Vagina (tissue), 2 donors: ENCODE measurements at regions not wholly inside any gene's neighbourhood (a gene's known extent, or its start where the extent isn't known, plus 50 kb on each side); places are given as distances from the start of the nearest gene placed in this dataset.

ENCODE experiments used
- DNase-seq, 2 donors: peaks; one replicate each; pipeline ENCODE4 v3.0.0-alpha.2; 2017; ENCODE audit errors: extremely low spot score in 2 of 2
- H3K27ac ChIP-seq: fragments of 200-600 bp; sonication (generic); one replicate; pipeline ENCODE4 v1.5.1; 2019
- H3K27me3 ChIP-seq: fragments of 200-600 bp; sonication (generic); one replicate; pipeline ENCODE4 v1.5.1; 2019
- H3K36me3 ChIP-seq, 2 donors: fragments of 200-600 bp; sonication (generic); one replicate each; pipeline ENCODE4 v1.5.1; 2017 to 2019
- H3K4me1 ChIP-seq: fragments of 200-600 bp; sonication (generic); one replicate; pipeline ENCODE4 v1.5.1; 2019
- H3K4me3 ChIP-seq, 2 donors: fragments of 200-600 bp; sonication (generic); 1 replicate in 1 of 2; 2 replicates in 1 of 2; pipeline ENCODE4 v1.5.1; 2016 to 2019
- H3K9me3 ChIP-seq: fragments of 200-600 bp; sonication (generic); one replicate; pipeline ENCODE4 v1.5.1; 2019
- POLR2A ChIP-seq, 2 donors: fragments of 450-650 bp; IDR thresholded peaks; one replicate each; pipeline ENCODE4 v1.6.1; 2017; ENCODE audit warnings: antibody characterized with exemption in 2 of 2, mild to moderate bottlenecking in 2 of 2, moderate library complexity in 2 of 2
- POLR2AphosphoS5 ChIP-seq, 2 donors: sonication (generic); formaldehyde crosslinking; IDR thresholded peaks; one replicate each; pipeline ENCODE4 v1.9.0; 2017; ENCODE audit warnings: antibody characterized with exemption in 2 of 2, mild to moderate bottlenecking in 2 of 2, low read depth in 1 of 2; ENCODE audit not compliant: insufficient read depth in 1 of 2
- intact Hi-C: fragments of 100-400 bp; cut with DNase I; formaldehyde crosslinking; loops from one replicate; pipeline ENCODE4 v1.15.1; 2023
- TF ChIP-seq, protein P1 (sequence below), 3 experiments: fragments of 450-650 bp in 2 of 3; fragments of 200-600 bp in 1 of 3; sonication (generic) in 1 of 3; IDR thresholded peaks; one replicate each; pipeline ENCODE4 v1.5.1; 2017 to 2019; ENCODE audit warnings: antibody characterized with exemption in 3 of 3, mild to moderate bottlenecking in 2 of 3, moderate library complexity in 2 of 3

DNA sequence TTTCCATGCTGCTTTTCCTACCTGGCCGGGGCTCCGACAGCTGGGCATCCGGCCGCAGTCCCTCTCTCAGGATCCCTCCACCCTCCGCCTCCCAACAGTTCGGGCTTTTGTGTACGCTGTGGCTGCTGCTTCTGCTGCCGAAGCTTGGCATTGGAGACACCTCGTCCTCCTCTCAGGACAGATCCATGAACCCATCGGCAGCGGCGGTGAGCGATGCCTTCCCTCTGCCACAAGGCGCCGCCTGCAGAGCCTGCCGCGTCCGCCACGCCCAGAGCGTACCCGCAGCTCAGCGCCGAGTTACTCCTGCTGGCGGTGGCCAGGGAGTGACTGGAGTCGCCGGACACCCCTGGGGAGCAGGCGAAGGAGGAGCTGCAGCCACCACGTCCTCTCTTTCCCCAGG, 2032.8 kb downstream of the TP53TG3F start:
- intact Hi-C loops: no loop called here
- Histone ChIP-seq H3K27ac (no peak overlapping the region), H3K36me3 (no peaks in the 10 kb centered on the region), H3K4me1 (no peaks in the 10 kb centered on the region), H3K4me3 (no peak overlapping the region), H3K27me3 (no peaks in the 10 kb centered on the region), H3K9me3 (no peaks in the 10 kb centered on the region)
- TF ChIP-seq POLR2AphosphoS5 (IDR thresholded peaks at IDR 0.05; ENCODE audit: insufficient read depth in 1 of 2, low read depth in 1 of 2) (no peak), POLR2A (IDR thresholded peaks at IDR 0.05) (no peak)
- TF ChIP-seq, protein P1, sequence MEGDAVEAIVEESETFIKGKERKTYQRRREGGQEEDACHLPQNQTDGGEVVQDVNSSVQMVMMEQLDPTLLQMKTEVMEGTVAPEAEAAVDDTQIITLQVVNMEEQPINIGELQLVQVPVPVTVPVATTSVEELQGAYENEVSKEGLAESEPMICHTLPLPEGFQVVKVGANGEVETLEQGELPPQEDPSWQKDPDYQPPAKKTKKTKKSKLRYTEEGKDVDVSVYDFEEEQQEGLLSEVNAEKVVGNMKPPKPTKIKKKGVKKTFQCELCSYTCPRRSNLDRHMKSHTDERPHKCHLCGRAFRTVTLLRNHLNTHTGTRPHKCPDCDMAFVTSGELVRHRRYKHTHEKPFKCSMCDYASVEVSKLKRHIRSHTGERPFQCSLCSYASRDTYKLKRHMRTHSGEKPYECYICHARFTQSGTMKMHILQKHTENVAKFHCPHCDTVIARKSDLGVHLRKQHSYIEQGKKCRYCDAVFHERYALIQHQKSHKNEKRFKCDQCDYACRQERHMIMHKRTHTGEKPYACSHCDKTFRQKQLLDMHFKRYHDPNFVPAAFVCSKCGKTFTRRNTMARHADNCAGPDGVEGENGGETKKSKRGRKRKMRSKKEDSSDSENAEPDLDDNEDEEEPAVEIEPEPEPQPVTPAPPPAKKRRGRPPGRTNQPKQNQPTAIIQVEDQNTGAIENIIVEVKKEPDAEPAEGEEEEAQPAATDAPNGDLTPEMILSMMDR (IDR thresholded peaks at IDR 0.05): no peak
- DNase-seq: no peak

DNA sequence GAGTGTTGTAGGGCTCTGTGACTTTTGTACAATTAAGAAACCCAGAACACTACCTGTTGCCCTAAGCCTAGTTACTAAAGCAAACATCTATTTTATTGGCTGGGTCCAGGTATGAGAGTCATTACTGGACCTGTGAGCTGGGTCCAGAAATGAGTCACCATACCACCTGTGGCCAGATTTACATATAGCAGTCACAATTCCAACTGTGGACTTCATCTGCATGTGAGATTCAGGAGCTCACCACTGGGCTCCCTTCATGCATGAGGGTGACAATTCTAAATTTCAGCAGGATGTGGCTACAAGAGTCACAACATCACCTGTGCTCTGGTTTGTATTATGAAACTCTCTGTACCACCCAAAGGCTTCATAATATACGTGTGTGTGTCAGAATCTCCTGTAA, 2038.0 kb downstream of the TP53TG3F start:
- no peak overlapping the region for H3K27ac ChIP-seq
- H3K27me3 ChIP-seq: no peaks in the 10 kb centered on the region
- no peaks in the 10 kb centered on the region for H3K4me1 ChIP-seq
- TF ChIP-seq POLR2A (IDR thresholded peaks at IDR 0.05) (no peak), POLR2AphosphoS5 (IDR thresholded peaks at IDR 0.05; ENCODE audit: insufficient read depth in 1 of 2, low read depth in 1 of 2) (no peak)
- TF ChIP-seq, protein P1 (IDR thresholded peaks at IDR 0.05): no peak
- no peaks in the 10 kb centered on the region for H3K9me3 ChIP-seq
- no peak overlapping the region for H3K4me3 ChIP-seq
- intact Hi-C loops: no loop called here
- no peaks in the 10 kb centered on the region for H3K36me3 ChIP-seq
- no peak for DNase-seq

DNA sequence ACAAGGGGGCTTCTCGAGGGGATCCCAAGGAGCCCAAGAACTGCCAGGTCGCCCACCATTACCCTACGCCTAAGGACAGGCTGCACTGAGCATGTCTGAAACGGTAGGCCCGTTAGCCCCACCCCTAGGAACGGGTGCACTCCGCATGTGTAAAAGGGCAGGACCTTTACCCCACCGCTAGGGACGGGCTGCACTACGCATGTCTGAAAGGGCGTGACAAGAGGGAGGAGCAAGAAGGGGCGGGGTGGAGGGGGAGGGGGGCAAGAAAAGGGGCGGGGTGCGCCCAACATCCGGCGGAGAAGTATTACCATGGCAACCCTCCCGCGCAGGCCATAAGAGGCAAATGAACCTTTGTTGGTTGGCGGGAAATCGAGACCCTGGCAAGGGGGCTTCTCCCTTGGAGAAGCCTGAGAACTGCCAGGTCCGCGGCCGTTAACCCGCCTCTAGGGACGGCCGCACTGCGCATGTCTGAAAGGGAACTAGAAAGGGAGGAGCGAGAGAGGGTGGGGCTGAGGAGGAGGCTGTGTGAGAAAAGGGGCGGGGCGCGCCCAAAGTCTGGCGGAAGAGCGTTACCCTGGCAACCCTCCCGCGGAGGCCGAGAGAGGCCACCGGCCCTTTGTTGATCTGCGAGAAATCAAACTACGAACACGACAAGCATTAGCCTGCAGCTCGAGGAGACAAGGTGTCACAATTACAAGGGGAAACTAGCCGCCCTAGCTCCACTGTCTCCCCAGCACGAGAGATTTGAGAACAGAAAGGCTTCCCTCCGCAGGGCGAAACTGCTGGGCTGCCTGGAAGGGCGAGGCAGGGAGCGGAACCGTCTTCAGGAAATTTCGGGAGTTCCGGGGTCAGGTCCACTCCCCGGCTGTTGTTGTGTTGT, 2046.8 kb downstream of the TP53TG3F start:
- Histone ChIP-seq H3K4me3 (no peak overlapping the region), H3K9me3 (no peaks in the 10 kb centered on the region)
- intact Hi-C loops: no loop called here

DNA sequence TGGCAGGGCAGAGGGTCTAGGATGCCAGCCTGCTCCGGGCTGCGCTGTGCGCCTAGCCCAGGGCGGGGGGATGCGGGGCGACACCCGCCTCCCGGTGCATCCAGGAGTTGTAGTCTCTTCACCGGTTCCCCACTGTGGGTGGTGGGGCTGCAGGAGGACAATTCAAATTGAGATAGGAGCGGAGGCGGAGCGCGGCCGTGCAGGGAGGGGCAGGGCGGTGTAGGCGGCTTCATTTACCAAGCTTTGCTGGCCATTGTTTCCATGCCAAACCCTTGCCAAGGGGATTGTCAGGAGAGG, 2047.4 kb downstream of the TP53TG3F start:
- intact Hi-C loops: no loop called here
- H3K27me3 ChIP-seq: no peaks in the 10 kb centered on the region
- H3K9me3 ChIP-seq: no peaks in the 10 kb centered on the region
- H3K4me3 ChIP-seq: no peak overlapping the region
- H3K4me1 ChIP-seq: no peaks in the 10 kb centered on the region
- TF ChIP-seq, protein P1 (IDR thresholded peaks at IDR 0.05): no peak
- TF ChIP-seq POLR2AphosphoS5 (IDR thresholded peaks at IDR 0.05; ENCODE audit: insufficient read depth in 1 of 2, low read depth in 1 of 2) (no peak), POLR2A (IDR thresholded peaks at IDR 0.05) (no peak)
- H3K27ac ChIP-seq: no peak overlapping the region
- H3K36me3 ChIP-seq: no peaks in the 10 kb centered on the region
- DNase-seq: no peak

More for the DNA sequence above, 2046.8 kb downstream of the TP53TG3F start:
- TF ChIP-seq POLR2AphosphoS5 (IDR thresholded peaks at IDR 0.05; ENCODE audit: insufficient read depth in 1 of 2, low read depth in 1 of 2): no peak
- TF ChIP-seq POLR2A (IDR thresholded peaks at IDR 0.05): no peak
- TF ChIP-seq, protein P1 (IDR thresholded peaks at IDR 0.05): no peak
- no peaks in the 10 kb centered on the region for H3K36me3 ChIP-seq
- no peaks in the 10 kb centered on the region for H3K27me3 ChIP-seq
- DNase-seq: no peak
- H3K27ac ChIP-seq: no peak overlapping the region
- no peaks in the 10 kb centered on the region for H3K4me1 ChIP-seq

DNA sequence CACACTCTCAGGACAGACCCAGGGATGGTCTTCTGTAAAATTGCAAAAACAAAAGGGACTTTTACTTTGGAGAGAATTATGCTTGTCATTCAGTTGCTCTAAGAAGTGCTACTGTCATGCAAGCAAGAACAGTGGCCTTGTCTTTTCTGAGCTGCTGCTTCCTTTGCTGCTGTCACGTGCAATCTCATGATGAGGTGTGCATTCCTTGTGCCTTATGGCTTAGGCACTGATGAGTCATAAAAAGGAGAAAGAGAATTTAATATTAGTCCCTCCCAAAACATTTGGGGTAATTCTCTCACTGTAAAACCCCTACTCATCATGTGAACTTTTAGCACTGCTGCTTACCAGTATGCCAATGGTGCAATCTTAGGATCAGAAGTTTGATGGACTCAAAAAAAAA, 2051.3 kb downstream of the TP53TG3F start:
- Histone ChIP-seq H3K4me1 (no peaks in the 10 kb centered on the region), H3K27me3 (no peaks in the 10 kb centered on the region), H3K4me3 (no peak overlapping the region), H3K36me3 (no peaks in the 10 kb centered on the region), H3K27ac (no peak overlapping the region), H3K9me3 (no peaks in the 10 kb centered on the region)
- TF ChIP-seq, protein P1 (IDR thresholded peaks at IDR 0.05): no peak
- TF ChIP-seq POLR2AphosphoS5 (IDR thresholded peaks at IDR 0.05; ENCODE audit: insufficient read depth in 1 of 2, low read depth in 1 of 2): no peak
- no peak for TF ChIP-seq POLR2A (IDR thresholded peaks at IDR 0.05)
- no peak for DNase-seq
- intact Hi-C loops: no loop called here
